RWPE2 (cell line): ENCODE measurements at regions not wholly inside any gene's neighbourhood (a gene's known extent, or its start where the extent isn't known, plus 50 kb on each side); places are given as distances from the start of the nearest gene placed in this dataset.

Experiments used
- ATAC-seq: fragments of 200-7000 bp; cut with Tn5 transposase; 3 replicates; pipeline ENCODE4 v1.9.1; 2021; ENCODE audit warnings: low read depth
- DNase-seq: peaks from one replicate; pipeline ENCODE4 v3.0.0-alpha.2; 2020; ENCODE audit warnings: low spot score
- H3K27ac ChIP-seq: fragments of 450-650 bp; 2 replicates; pipeline ENCODE4 v1.5.1; 2017; ENCODE audit warnings: mild to moderate bottlenecking; ENCODE audit not compliant: poor library complexity, severe bottlenecking
- H3K27me3 ChIP-seq: fragments of 250-450 bp; sonication (Bioruptor Pico); 2 replicates; pipeline ENCODE4 v1.5.1; 2021; ENCODE audit warnings: mild to moderate bottlenecking, moderate library complexity; ENCODE audit not compliant: insufficient read depth, poor library complexity, severe bottlenecking
- H3K36me3 ChIP-seq: fragments of 250-450 bp; sonication (Bioruptor Pico); 2 replicates; pipeline ENCODE4 v1.5.1; 2020; ENCODE audit warnings: low read depth, mild to moderate bottlenecking, moderate library complexity
- H3K4me1 ChIP-seq: fragments of 250-450 bp; sonication (Bioruptor Pico); 2 replicates; pipeline ENCODE4 v1.5.1; 2021; ENCODE audit warnings: mild to moderate bottlenecking, moderate library complexity; ENCODE audit not compliant: insufficient read depth, poor library complexity, severe bottlenecking
- H3K4me3 ChIP-seq: fragments of 250-450 bp; sonication (Bioruptor Pico); 2 replicates; pipeline ENCODE4 v1.5.1; 2021; ENCODE audit warnings: mild to moderate bottlenecking, moderate library complexity; ENCODE audit not compliant: severe bottlenecking
- H3K9me3 ChIP-seq: fragments of 250-450 bp; sonication (Bioruptor Pico); 2 replicates; pipeline ENCODE4 v1.5.1; 2021; ENCODE audit warnings: mild to moderate bottlenecking, moderate library complexity; ENCODE audit not compliant: severe bottlenecking
- CTCF ChIP-seq: fragments of 450-650 bp; IDR thresholded peaks from one replicate; pipeline ENCODE4 v1.5.1; 2017; ENCODE audit warnings: mild to moderate bottlenecking, moderate library complexity; ENCODE audit not compliant: poor library complexity, severe bottlenecking

- no peak for DNase-seq
- no peak for TF ChIP-seq CTCF
- no peaks in the 10 kb centered on the region for H3K9me3 ChIP-seq
- no peaks in the 10 kb centered on the region for H3K36me3 ChIP-seq
- H3K27ac ChIP-seq, result no peak overlapping the region
- H3K4me3 ChIP-seq, result no peak overlapping the region
- no peaks in the 10 kb centered on the region for H3K27me3 ChIP-seq
- no peak for ATAC-seq
- H3K4me1 ChIP-seq, result no peaks in the 10 kb centered on the region
Observed at GRCh38 chr2:136664713-136665405, 100.5 kb upstream of the THSD7B start.

GRCh38 chr2:136658201-136658600, 107.1 kb upstream of the THSD7B start:
- Histone ChIP-seq H3K4me1 (no peaks in the 10 kb centered on the region), H3K4me3 (no peak overlapping the region), H3K27ac (no peak overlapping the region), H3K36me3 (no peaks in the 10 kb centered on the region), H3K27me3 (no peaks in the 10 kb centered on the region), H3K9me3 (no peaks in the 10 kb centered on the region)
- TF ChIP-seq CTCF, result no peak
- DNase-seq (no peak), ATAC-seq (no peak)

- ATAC-seq (no peak), DNase-seq (no peak)
- TF ChIP-seq CTCF, result no peak
- Histone ChIP-seq H3K27me3 (no peaks in the 10 kb centered on the region), H3K27ac (no peak overlapping the region), H3K9me3 (no peaks in the 10 kb centered on the region), H3K36me3 (no peaks in the 10 kb centered on the region), H3K4me3 (no peak overlapping the region), H3K4me1 (no peaks in the 10 kb centered on the region)
Observed at GRCh38 chr2:136653861-136654260, 111.5 kb upstream of the THSD7B start.

- Histone ChIP-seq H3K4me3 (no peak overlapping the region), H3K9me3 (no peaks in the 10 kb centered on the region), H3K36me3 (no peaks in the 10 kb centered on the region), H3K4me1 (no peaks in the 10 kb centered on the region), H3K27me3 (no peaks in the 10 kb centered on the region), H3K27ac (no peak overlapping the region)
- no peak for DNase-seq
- no peak for ATAC-seq
- no peak for TF ChIP-seq CTCF
Observed at GRCh38 chr2:136651456-136652010, 113.8 kb upstream of the THSD7B start.

GRCh38 chr2:136647039-136647438, 118.3 kb upstream of the THSD7B start:
- no peaks in the 10 kb centered on the region for H3K9me3 ChIP-seq
- no peak overlapping the region for H3K4me3 ChIP-seq
- ATAC-seq (no peak), DNase-seq (no peak)
- TF ChIP-seq CTCF, result no peak
- H3K27me3 ChIP-seq, result no peaks in the 10 kb centered on the region
- H3K4me1 ChIP-seq, result no peaks in the 10 kb centered on the region
- H3K36me3 ChIP-seq, result no peaks in the 10 kb centered on the region
- no peak overlapping the region for H3K27ac ChIP-seq
